GM21367 (cell line): ENCODE measurements at regions not wholly inside any gene's neighbourhood (a gene's known extent, or its start where the extent isn't known, plus 50 kb on each side); places are given as distances from the start of the nearest gene placed in this dataset.

Source experiments
- ATAC-seq: cut with Tn5 transposase; IDR thresholded peaks from one replicate; pipeline ENCODE4 v1.9.1; 2021; ENCODE audit not compliant: unreplicated experiment

GRCh38 chr18:67381608-67382150 lies 134.8 kb downstream of the DSEL start:
- no peak for ATAC-seq

- no peak for ATAC-seq
These were observed 135.7 kb downstream of the DSEL start for GRCh38 chr18:67380867-67381266.

- ATAC-seq = no peak
These were observed 136.5 kb downstream of the DSEL start for GRCh38 chr18:67379981-67380380.

- no peak for ATAC-seq
These were observed 140.1 kb downstream of the DSEL start for GRCh38 chr18:67376372-67376771.

GRCh38 chr18:67373636-67374035 lies 142.9 kb downstream of the DSEL start:
- no peak for ATAC-seq

GRCh38 chr18:67367540-67367939 lies 149.0 kb downstream of the DSEL start:
- no peak for ATAC-seq

- ATAC-seq = no peak
These were observed 152.8 kb downstream of the DSEL start for GRCh38 chr18:67363694-67364093.

- no peak for ATAC-seq
These were observed 153.6 kb downstream of the DSEL start for GRCh38 chr18:67362906-67363305.

- ATAC-seq = peak; percentile 86
These were observed 156.4 kb downstream of the DSEL start for GRCh38 chr18:67359873-67360838.

GRCh38 chr18:67358947-67359346 lies 157.6 kb downstream of the DSEL start:
- ATAC-seq = no peak

- no peak for ATAC-seq
These were observed 161.8 kb downstream of the DSEL start for GRCh38 chr18:67354692-67355091.

- ATAC-seq = no peak
These were observed 162.4 kb downstream of the DSEL start for GRCh38 chr18:67354091-67354490.

GRCh38 chr18:67347438-67347837 lies 169.1 kb downstream of the DSEL start:
- no peak for ATAC-seq

- ATAC-seq = no peak
These were observed 174.4 kb downstream of the DSEL start for GRCh38 chr18:67342159-67342558.

GRCh38 chr18:67337696-67338095 lies 178.8 kb downstream of the DSEL start:
- no peak for ATAC-seq

GRCh38 chr18:67331857-67332256 lies 184.7 kb downstream of the DSEL start:
- no peak for ATAC-seq

- ATAC-seq = no peak
These were observed 197.4 kb downstream of the DSEL start for GRCh38 chr18:67319109-67319508.

GRCh38 chr18:67318651-67319050 lies 197.9 kb downstream of the DSEL start:
- no peak for ATAC-seq

GRCh38 chr18:67310826-67311225 lies 205.7 kb downstream of the DSEL start:
- ATAC-seq = no peak

- no peak for ATAC-seq
These were observed 207.7 kb downstream of the DSEL start for GRCh38 chr18:67308819-67309218.

GRCh38 chr18:67305466-67305865 lies 211.1 kb downstream of the DSEL start:
- ATAC-seq = no peak

GRCh38 chr18:67302043-67302442 lies 214.5 kb downstream of the DSEL start:
- no peak for ATAC-seq
